Choroid plexus epithelial cell (primary cell): ENCODE measurements at regions not wholly inside any gene's neighbourhood (a gene's known extent, or its start where the extent isn't known, plus 50 kb on each side); places are given as distances from the start of the nearest gene placed in this dataset.
"Not testable (repeated sequence)": the region's sequence is repeated elsewhere in the genome, so short reads cannot be mapped to it uniquely, and the experiment has no call there.

ENCODE experiments used
- DNase-seq: peaks from one replicate; pipeline ENCODE4 v3.0.0-alpha.2; 2010; ENCODE audit warnings: low read depth
- H3K4me3 ChIP-seq: 2 replicates; pipeline ENCODE4 v1.5.1; 2011; ENCODE audit warnings: low read depth, mild to moderate bottlenecking, control low read depth, low read length, moderate library complexity
- TF ChIP-seq, protein P1 (sequence below): conservative IDR thresholded peaks from 2 replicates; pipeline ENCODE4 v1.5.1; 2011; ENCODE audit warnings: low read depth, mild to moderate bottlenecking, control low read depth, inconsistent platforms, low read length, moderate library complexity

DNA sequence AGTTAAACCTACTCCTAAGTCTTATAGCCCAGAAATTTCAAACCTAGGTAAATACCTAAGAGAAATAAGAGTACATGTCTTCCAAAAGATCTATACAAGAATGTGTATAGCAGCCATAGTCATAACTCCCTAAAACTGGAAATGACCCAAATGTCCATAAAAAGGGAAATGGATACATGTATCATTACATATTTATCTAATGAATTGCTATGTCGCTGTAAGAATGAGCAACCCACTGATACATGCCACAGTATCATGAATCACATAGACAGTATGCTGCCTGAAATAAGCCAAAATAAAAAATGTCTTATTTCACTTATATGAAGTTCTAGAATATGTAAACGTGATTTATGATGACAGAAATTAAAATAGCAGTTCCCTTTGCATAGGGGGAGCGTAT, 679.5 kb downstream of the MAFB start:
- no peak for DNase-seq
- TF ChIP-seq, protein P1, sequence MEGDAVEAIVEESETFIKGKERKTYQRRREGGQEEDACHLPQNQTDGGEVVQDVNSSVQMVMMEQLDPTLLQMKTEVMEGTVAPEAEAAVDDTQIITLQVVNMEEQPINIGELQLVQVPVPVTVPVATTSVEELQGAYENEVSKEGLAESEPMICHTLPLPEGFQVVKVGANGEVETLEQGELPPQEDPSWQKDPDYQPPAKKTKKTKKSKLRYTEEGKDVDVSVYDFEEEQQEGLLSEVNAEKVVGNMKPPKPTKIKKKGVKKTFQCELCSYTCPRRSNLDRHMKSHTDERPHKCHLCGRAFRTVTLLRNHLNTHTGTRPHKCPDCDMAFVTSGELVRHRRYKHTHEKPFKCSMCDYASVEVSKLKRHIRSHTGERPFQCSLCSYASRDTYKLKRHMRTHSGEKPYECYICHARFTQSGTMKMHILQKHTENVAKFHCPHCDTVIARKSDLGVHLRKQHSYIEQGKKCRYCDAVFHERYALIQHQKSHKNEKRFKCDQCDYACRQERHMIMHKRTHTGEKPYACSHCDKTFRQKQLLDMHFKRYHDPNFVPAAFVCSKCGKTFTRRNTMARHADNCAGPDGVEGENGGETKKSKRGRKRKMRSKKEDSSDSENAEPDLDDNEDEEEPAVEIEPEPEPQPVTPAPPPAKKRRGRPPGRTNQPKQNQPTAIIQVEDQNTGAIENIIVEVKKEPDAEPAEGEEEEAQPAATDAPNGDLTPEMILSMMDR = no peak
- no peak overlapping the region for H3K4me3 ChIP-seq

DNA sequence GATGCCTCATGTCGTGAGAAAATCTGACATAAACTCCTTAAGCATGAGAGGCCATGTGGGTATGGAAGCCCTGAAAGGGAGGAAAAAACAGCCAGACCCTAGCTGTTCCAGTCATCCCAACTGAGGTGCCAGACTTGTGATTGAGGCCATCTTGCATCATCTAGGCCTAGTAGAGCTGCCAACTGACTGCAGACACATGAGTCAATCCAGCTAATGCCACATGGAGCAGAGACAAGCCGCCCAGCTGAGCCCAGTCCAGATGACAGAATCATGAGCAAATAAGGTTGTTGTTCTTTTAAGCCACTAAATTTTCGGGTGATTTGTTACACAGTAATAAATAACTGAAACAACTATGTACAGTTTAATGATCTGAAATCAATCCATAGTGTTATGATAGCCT, 680.9 kb downstream of the MAFB start:
- TF ChIP-seq, protein P1 = no peak
- H3K4me3 ChIP-seq = no peak overlapping the region
- DNase-seq = no peak

DNA sequence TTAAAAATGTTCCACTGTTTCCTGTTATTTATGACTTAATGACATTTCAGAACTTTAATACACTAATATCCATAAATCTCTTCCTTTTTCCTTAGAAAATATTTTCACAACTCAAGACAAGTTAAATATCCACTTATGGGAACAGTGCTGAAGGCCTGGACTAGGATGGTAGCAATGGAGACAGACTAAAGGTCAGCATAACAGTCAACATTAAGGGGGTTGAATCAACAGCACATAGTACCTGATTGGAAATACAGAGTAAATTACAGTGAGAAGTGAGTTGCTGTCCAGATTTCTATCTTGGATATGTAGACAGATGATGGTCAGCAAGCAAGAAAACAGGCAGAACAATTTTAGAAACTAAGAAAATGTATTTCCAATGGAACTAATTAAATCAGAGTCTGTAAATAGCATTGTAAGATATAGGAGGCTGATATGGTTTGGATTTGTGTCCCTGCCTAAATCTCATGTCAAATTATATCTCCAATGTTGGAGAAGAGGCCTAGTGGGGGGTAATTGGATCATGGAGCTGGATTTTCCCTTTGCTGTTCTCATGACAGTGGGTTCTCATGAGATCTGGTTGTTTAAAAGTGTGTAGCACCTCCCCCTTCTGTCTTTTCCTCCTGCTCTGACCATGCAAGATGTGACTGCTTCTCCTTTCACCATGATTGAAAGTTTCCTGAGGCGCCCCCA, 682.7 kb downstream of the MAFB start:
- H3K4me3 ChIP-seq = no peak overlapping the region
- no peak for DNase-seq
- TF ChIP-seq, protein P1 = no peak

DNA sequence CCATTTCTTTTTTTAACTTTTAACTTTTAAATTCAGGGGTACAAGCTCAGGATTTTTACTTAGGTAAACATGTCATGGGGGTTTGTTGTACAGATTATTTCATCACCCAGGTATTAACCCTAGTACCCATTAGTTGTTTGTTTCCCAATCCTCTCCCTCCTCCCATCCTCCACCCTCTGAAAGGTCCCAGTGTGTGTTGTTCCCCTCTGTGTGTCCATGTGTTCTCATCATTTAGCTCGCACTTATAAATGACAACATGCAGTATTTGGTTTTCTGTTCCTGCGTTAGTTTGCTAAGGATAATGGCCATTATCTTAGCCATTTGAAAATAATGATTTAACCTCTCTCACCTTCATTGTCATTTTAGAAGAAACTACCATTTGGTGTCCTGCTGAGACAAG, 684.9 kb downstream of the MAFB start:
- DNase-seq, H3K4me3 ChIP-seq: not testable (repeated sequence)

DNA sequence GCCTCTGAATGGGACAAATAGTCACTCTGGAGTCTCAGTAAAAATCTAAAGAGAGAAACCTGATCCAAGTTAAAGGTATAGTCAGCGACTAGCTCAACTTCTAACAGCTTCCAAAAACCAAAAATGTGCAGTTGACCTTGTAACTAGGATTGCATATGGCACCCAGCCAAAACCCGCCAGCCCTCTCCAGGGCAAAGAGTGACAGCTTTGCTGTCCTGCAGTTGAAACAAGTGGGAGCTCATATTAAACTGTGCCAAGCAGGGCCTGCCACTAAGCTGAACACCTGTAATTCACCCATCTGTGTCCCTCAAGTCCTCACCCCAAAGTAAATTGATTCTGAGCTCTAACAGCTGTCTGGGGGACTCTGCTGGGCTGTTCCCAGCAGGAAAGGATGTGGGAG, 695.3 kb downstream of the MAFB start:
- no peak for DNase-seq
- no peak overlapping the region for H3K4me3 ChIP-seq
- TF ChIP-seq, protein P1 = no peak

DNA sequence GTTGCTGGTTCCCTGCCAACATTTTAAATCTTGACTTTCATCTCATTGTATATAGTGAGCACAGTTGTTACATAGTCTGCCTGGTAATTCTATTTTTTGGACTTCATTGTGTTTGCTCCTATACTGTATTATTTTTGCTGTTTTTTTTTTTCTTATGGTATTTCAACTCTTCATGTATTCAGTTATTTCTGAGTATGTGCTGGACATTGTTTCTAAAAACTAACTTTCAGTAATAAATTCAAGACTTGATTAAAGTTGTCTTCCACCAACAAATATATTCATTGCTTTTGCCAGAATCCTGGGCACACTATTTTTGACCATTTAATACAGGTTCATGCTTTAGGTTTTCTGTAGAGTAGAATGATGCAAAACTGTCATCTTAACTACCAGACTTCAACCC, 698.3 kb downstream of the MAFB start:
- no peak overlapping the region for H3K4me3 ChIP-seq
- TF ChIP-seq, protein P1 = no peak
- DNase-seq = no peak

DNA sequence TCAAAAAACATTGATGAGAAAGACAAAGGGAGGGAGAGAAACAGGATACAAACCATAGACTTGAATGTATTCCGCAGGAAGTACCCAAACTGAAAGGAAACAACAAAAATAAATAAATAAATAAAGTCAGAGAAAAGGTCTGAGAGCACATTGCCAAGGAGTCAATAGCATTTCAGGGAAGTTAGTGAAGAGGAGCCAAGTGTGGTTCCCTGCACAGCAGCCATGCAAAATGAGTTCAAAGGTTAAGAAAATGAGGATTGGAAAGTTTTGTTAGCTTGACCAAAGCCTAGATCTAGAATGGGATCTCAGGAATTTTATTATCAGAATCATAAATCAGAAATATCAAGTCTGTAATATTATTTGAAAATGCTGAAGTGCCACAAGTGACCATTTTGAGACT, 700.0 kb downstream of the MAFB start:
- DNase-seq = no peak
- no peak overlapping the region for H3K4me3 ChIP-seq
- TF ChIP-seq, protein P1 = no peak
